ENCODE measurements at regions not wholly inside any gene's neighbourhood (a gene's known extent, or its start where the extent isn't known, plus 50 kb on each side); places are given as distances from the start of the nearest gene placed in this dataset.
"Not testable (repeated sequence)": the region's sequence is repeated elsewhere in the genome, so short reads cannot be mapped to it uniquely, and the experiment has no call there.

DNA sequence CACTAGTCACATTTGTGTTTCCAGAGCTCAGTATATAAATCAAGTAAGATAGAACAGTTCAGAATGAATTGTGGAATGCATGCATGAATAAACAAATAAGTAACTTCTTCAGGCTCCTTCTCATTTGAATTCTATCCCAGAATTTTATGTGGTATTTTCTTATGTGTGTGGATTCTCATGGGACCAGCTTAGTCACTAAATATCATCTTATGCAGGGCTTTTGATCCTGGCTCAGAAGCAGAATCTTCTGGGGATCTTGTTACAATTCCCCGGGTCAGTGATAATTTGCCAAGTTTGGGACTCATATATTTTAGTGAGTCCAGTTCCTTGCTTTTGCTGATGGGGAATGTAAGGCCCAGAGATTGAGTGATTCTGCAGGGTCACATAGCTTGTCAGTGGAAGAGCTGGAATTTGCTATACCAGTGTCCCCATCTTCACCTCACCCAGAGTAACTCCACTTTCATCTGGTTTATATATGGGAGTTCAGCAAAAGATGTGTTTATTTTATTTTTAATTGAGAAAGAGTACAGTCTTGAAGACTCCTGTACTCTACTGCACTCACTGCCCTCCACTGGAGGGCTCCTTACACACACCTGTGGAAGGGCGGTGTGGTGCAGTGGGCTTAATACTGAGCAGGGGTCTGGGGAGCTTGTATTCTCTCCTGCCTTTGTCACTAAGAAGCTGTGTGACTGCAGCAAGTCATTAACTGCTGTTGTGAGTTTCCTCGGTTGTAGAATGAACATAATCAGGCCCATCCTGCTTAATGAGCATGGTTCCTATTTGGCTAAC is 198.2 kb upstream of the CXorf66 start:
- DNase-seq = no peak

DNA sequence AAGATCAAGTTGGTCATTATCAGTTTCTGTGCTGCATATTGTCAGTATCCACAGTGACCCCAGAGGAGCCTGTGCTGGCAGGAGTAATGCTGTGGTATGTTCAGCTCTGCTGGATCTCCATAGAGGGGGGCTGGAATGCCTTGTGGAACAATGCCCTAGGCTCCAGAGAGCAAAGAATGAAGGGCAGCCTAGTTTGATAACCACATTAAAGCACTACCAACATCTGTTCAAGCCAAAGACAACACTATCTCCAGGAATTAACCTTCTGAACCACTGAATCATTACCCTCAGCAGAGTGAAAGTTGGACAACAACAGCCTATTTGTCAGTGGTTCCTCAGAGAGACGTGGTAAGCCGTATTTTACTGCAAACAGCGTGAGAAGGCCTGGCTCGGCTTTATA is 192.3 kb upstream of the CXorf66 start:
- DNase-seq = no peak

DNA sequence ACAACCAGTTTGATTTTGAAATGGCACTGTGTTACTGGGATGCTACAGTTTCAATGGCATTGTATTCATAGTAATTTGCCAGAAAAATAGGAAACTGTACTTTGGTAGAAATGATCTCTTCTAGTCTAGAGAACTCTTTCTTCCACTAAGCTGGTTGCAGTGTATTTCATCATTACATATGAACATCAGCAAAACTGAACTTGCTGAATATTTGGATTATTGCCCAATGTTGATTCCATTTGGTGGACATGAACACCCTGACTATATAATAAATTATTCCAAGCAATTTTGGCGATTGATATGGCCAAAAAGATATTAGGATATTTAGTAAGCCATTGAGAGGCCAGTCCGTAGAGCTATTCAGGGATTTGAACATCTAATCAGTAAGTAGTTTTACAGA is 191.8 kb upstream of the CXorf66 start:
- no peak for DNase-seq

DNA sequence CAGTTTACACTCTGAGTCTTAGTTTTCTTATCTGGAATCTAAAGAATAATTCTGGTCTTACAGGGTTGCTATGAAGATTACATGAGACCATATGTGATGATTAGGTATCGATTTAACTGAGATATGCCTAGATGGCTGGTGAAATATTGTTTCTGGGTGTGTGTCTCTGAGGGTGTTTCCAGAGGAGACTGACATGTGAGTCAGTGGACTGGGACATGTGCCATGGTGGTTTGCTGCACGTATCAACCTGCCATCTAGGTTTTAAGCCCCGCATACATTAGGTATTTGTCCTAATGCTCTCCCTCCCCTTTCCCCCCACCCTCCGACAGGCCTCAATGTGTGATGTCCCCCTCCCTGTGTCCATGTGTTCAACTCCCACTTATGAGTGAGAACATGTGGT is 186.0 kb upstream of the CXorf66 start:
- DNase-seq = no peak

DNA sequence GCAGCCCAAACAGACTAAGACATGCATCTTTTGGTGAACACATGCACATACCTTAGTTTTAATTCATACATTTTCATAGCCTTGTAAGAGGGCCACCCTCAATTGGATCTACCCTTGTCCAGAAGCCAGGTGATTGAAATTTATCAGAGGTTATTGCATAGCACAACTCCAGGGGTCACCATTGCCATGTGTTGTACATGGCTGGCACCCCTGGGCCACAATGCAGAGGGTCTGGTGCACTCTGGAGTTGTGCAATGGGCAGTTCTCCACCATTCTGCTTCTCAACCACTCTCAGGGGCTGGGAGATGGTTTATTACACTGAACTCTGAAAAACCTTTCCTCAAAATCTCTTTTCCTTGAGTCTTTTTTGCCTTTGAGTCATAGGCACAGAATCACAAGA is 184.4 kb upstream of the CXorf66 start:
- no peak for DNase-seq

DNA sequence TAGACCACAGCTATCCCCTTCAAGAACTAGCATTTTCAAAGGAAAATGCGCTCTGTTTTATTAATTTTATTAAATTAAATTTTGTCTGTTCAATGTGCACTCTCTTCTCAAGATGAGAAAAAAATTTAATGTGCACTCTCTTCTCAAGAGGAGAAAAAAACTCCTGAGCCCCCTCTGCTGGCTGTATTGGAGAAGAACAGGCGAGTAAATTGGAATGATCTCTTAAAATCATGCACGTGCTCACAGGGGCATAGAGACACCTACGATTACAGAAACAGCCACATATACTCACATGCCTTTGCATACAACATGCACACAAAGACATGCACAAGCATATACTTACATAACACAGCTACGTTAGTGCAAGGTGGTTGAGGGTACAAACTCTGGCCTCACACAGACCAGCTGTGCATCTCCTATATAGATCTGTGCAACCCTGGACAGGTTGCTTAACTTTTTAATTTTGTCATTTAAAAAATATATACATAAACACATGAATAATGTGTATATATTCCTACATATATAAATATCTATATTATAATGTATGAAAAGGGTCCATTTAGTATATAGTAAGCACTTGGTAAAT is 176.2 kb upstream of the CXorf66 start:
- DNase-seq = peak; percentile 34 to 46

DNA sequence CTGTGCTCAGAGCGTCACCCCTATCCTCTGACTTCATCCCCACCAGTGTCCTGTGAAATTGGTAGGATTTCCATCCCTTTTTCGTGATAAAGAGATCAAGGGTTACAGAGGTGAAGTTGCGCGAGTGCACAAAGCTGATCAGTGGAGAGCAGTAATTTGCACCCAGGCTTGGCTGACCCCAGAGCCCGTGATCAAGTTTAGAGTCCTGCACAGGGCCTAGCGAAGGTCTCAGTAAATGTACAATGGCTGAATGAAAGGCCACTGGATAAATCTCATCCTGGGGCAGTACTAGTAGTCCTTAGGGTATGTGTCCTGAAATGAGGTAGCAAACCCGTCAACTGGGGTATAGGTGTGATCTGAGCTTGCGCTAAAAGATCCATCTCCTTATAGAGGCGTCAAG is 173.2 kb upstream of the CXorf66 start:
- DNase-seq = not testable (repeated sequence)

DNA sequence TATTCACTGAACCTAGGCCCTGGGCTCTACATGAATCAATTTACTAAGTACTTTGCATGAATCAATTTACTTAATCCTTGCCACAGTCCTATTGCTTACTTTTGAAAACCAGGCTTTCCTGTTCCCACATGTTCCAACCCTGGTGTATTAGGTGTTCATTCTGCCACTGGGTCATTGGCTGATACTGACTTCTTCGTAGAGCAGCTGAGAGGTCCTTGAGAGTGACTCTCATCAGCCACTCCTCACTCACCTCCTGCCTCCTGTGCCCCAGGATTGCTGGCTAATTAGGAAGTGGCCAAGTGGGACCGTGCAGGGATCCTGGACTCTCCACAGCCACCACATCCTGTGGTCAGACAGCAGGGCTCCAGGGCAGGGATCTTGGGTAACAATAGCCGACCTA is 172.7 kb upstream of the CXorf66 start:
- not testable (repeated sequence) for DNase-seq

DNA sequence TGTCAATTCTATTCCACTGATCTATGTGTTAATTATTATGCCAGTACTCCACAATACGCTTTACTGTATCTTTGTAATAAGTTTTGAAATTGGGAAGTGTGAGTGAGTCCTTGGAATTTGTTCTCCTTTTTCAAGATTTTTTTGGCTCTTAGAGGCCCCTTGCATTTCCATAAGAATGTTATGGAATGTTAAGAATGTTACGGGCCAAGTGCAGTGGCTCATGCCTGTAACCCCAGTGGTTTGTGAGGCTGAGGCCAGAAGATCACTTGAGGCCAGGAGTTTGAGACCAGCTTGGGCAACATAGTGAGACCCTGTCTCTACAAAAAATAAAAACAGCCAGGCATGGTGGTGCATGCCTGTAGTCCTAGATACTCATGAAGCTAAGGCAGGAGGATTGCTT is 167.6 kb upstream of the CXorf66 start:
- no peak for DNase-seq

DNA sequence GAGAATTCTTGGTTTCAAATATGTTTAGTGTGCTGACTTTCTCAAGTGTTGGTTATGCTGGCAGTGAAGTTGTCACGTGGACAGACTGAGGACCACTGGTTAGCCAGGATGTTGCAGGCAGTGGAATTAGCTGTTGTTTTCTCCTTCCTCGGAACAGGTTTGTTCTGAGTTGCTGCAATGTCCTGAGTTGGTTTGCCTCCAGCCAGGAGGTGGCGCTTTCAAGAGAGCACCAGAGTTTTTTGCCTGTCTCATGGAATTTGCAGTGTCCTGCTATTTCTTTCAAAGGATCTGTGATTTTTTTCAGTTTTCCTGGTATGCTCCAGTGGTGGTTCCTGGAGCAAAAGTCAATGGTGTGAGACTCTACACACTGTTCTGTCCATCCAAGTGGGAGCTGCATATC is 158.1 kb upstream of the CXorf66 start:
- no peak for DNase-seq

DNA sequence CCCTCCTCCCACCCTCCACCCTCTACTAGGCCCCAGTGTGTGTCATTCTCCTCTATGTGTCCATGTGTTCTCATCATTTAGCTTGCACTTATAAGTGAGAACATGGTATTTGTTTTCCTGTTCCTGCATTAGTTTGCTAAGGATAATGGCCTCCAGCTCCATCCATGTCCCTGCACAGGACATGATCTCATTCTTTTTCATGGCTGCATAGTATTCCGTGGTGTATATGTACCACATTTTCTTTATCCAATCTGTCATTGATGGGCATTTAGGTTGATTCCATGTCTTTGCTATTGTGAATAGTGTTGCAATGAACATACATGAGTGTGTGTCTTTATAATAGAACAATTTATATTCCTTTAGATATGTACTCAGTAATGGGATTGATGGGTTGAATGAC is 148.7 kb upstream of the CXorf66 start:
- DNase-seq = not testable (repeated sequence)

DNA sequence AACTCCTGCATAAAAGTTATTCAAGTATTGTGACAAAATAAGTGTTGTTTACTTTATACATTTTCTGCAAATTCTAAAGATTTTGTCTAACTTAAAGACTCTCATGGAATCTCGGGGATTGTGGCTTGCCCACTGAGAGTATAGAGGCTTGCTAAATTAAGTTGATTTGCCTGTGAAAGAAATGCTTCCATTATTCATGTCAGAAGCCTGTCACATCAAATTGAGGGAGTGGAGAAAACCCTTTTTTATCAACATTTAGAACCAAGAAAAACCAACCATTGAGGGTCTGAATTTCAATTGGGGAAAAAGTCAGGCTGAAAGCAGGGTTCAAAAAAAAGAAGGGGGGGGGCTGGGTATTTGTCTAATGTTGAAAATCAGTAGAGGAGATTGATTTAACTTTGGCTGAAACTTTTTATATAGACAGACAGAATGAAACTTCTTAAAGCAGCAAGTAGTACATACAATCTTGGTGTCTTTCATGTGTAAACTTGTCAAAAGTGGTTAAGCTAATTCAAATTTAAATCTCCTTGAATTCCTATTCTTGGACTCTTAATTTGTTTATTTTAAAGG is 144.8 kb upstream of the CXorf66 start:
- no peak for DNase-seq

DNA sequence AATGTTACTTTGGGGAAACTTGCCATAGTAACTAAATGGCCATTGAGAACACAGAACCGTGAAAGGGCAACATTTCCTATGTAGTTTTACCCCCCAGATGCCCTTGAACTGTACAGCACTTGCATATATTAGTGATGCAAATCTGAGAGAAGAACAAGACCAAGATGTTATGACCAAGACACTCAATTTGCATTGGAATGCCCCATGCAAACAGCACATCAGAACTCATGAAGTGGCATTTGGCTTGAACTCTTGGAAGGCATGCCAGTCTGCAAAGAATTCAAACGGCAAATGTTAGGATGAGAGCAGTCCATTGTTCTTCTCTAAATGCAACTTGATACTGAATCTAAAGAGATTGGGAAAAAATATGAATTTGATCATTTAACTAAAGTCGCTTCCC is 139.4 kb upstream of the CXorf66 start:
- DNase-seq = no peak

DNA sequence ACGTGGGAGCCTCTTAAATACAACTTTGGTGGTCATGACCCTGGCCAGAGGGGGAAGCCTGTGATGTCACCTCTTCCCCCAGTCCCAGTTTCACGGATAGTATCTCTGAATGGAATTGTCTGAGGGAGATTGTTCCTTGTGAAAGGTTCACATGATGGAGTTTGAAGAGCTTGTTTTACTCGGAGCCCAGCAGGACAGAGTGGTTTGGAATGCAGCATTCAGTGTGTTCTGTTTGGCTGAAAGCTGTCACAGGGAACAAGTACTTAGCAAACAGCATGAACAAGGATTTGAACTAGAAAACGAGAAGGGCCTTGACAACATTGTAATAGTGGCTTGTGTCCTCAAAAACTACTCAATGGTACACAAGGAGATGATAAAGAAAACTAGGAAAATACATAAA is 133.9 kb upstream of the CXorf66 start:
- DNase-seq = no peak

DNA sequence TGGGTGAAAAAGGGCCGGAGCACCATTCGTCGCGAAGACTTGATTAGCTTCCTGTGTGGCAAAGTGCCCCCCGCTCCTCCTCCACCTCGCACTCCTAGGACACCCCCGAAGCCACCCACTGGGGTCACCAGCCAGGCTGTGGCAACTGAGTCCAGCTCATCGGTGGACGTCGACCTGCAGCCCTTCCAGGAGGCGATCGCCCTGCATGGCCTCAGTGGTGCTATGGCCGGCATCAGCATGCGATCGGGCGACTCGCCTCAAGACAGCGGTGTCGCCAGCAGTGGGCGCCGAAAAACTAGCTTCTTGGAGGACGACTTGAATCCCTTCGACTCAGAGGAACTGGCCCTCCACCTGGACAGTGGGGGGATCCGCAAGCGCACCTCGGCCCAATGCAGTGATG is 126.8 kb upstream of the CXorf66 start:
- no peak for DNase-seq

DNA sequence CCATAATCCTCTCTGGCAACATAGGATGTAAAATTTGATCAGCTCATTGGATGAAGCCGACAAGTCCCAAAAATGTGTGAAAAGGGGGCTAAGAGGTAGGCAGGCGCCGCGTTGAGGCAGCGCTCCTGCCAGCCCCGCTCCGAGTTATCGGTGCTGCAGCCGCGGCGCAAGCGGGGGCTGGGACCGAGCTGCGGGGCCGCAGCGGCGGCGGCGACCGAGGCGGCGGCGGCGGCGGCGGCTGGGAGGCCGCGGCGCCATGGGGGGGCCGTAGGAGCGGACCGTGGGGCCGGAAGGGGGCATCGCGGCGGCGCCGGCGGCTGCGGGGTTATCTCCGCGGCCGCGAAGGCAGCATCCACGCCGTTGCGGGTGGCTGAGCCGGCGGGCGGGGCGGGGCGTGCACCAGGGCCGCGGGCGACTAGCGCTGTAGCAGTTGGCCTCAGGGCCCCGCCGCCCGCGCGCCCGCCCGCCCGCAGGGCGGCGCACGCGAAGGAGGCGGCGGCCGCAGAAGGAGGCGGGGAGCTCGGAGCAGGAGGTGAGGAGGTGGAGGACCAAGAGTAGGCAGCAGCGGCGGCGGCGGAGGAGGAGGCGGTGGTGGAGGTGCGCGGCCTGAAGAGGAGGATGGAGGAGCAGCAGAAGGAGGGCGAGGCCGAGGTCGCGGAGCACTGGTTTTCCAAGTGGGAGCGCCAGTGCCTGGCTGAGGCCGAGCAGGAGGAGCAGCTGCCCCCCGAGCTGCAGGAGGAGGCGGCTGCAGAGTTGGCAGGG is 126.0 kb upstream of the CXorf66 start:
- peak; percentile 26 to 39 for DNase-seq

DNA sequence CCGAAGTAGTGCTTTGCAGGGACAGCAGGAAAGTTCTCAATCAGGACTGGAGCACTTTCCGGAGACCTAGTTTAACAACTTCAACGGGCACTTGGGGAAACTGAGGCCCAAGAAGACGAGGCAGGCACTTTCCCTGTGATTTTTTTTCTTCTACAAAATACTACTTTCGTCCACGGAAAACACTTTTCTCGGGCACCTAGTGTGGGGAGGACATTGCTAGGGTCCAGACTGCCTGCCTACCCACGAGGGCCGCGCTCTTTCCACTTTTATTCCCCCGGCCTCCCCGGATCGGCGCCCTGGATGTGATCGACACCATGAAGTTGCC is 125.4 kb upstream of the CXorf66 start:
- no peak for DNase-seq

DNA sequence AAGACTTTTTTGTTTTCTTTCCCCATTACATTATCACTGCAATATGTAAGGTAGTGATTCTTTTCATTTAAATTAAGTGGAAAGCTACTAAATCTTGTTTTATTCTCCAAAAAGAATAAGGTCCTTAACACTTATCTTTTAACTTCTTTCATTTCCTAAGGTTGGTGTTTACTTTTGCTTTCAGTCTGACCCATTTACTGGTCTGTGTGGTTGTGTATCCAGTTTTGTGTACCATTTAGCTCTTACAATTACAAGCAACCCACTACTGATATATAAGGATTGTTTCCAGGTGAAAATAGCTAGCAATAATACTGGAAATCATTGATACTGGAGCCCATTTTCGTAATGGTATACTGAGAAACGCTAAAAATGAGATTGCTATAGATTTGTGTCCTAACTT is 123.1 kb upstream of the CXorf66 start:
- DNase-seq = no peak

DNA sequence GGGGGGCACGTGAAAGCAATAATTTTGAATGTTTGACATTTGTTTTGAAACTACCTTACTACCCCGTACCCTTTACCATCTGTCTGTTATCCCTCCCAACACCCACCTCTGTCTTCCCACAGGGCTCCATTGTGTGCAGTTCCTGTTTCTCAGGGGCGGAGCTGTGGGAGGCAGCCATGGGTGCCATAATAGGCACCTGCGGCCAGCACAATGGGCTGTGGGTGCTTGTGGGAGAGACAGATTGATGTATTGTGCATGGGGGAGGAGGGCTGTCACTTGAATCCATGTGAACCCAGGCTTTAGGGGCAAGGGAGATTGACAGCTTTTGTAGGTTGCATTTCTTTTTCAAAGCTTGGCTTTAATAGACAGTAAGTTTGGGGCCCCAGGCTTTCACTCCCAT is 122.6 kb upstream of the CXorf66 start:
- no peak for DNase-seq

DNA sequence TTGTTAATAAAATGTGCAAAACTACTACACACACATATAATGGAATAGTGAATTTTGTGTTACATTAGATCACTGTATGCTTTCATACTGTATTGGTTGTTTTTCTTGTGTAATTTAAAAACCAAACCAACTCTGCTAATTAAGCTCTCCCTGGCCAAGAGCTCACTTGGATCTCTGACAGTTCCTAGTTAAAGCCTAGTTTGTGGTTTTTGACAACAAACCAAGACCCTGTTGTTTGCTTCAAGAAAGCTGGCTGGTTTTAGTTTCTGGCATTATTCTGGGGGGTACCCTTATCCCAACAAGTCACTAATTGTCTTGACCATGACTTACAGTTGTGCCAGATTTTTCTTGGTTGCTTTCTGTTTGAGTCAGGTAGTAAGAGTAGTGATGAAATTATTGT is 121.4 kb upstream of the CXorf66 start:
- no peak for DNase-seq

DNA sequence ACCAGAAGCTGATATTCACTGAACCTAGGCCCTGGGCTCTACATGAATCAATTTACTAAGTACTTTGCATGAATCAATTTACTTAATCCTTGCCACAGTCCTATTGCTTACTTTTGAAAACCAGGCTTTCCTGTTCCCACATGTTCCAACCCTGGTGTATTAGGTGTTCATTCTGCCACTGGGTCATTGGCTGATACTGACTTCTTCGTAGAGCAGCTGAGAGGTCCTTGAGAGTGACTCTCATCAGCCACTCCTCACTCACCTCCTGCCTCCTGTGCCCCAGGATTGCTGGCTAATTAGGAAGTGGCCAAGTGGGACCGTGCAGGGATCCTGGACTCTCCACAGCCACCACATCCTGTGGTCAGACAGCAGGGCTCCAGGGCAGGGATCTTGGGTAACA is 109.5 kb upstream of the CXorf66 start:
- not testable (repeated sequence) for DNase-seq

DNA sequence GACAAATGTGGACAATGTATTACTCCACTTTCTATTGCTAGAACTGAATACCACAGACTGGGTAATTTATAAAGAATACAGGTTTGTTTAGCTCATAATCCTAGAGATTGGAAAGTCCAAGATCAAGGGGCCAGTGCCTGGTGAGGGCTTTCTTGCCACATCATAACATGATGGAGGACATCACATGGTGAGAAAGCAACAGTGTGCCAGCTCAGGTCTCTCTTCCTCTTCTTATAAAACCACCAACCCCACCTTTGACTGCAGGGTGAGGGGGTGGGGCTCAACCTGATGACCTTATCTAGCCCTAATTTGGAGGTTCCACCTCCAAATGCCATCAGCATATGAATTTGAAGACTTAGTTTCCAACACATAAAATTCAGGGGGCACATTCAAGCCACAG is 105.7 kb upstream of the CXorf66 start:
- no peak for DNase-seq

DNA sequence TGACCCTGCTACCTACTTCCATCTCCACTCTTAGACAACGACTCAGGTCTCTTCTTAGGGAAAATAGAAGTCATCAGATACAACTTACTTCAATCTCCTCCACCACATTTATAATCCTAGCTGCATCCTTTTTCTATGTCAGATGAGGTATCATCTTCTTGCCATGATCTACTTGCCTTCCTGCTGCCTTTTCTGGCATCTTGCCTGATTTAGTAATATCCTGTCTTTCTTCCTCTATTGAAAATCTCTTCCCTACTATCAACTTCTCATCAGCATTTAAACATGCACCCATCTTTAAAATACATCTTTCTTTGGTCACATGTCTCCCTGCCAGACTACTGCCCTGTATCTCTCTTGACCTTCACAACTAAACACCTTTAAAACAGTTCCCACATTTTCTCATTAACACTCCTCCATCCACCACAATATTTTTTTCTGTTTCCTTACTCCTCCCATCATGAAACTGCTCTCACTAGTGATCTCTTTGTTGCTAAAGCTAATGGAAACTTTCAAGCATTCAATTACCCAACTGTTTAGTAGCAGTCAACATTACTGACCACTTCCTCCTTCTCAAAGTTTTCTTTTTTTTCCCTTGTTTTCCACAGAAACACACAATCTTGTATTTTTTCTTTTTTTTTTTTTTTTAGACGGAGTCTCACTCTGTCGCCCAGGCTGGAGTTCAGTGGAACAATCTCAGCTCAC is 100.8 kb upstream of the CXorf66 start:
- DNase-seq = no peak

Data from activated T-cell treated with anti-CD3 and anti-CD28 coated beads, Interleukin-2, amount 50 U/mL, for 48 hours (primary cell).